T-helper 2 cell treated with Interferon-gamma antibody and Interleukin-4, amounts not matched to agents 5 μg/mL and 100 μg/mL, for 36 hours (primary cell): ENCODE measurements at regions not wholly inside any gene's neighbourhood (a gene's known extent, or its start where the extent isn't known, plus 50 kb on each side); places are given as distances from the start of the nearest gene placed in this dataset.
"Not testable (repeated sequence)": the region's sequence is repeated elsewhere in the genome, so short reads cannot be mapped to it uniquely, and the experiment has no call there.

Source experiments
- DNase-seq: peaks from one replicate; pipeline ENCODE4 v3.0.0; 2021; ENCODE audit warnings: low spot score
- H3K27ac Mint-ChIP-seq: one replicate; pipeline ENCODE4 v1.8.0; 2021; ENCODE audit warnings: mild to moderate bottlenecking, mixed read lengths
- H3K27me3 Mint-ChIP-seq: one replicate; pipeline ENCODE4 v1.8.0; 2021; ENCODE audit warnings: low read depth, mixed read lengths
- H3K36me3 Mint-ChIP-seq: one replicate; pipeline ENCODE4 v1.8.0; 2021; ENCODE audit warnings: low read depth, mixed read lengths
- H3K4me1 Mint-ChIP-seq: one replicate; pipeline ENCODE4 v1.8.0; 2021; ENCODE audit warnings: low read depth, mixed read lengths
- H3K4me3 Mint-ChIP-seq: one replicate; pipeline ENCODE4 v1.8.0; 2022; ENCODE audit warnings: mild to moderate bottlenecking, moderate library complexity, mixed read lengths
- H3K9me3 Mint-ChIP-seq: one replicate; pipeline ENCODE4 v1.8.0; 2021; ENCODE audit warnings: mixed read lengths

GRCh38 chr7:29639886-29640595 lies 76.4 kb downstream of the PRR15 start:
- Mint-ChIP-seq H3K27ac (no peak overlapping the region), H3K4me1 (no peaks in the 10 kb centered on the region), H3K9me3 (no peaks in the 10 kb centered on the region), H3K27me3 (no peaks in the 10 kb centered on the region), H3K4me3 (no peak overlapping the region), H3K36me3 (no peaks in the 10 kb centered on the region)
- no peak for DNase-seq

GRCh38 chr7:29641651-29642050 lies 78.0 kb downstream of the PRR15 start:
- H3K9me3 Mint-ChIP-seq: no peaks in the 10 kb centered on the region
- no peak overlapping the region for H3K27ac Mint-ChIP-seq
- H3K4me1 Mint-ChIP-seq: no peaks in the 10 kb centered on the region
- H3K4me3 Mint-ChIP-seq: no peak overlapping the region
- H3K36me3 Mint-ChIP-seq: no peaks in the 10 kb centered on the region
- no peak for DNase-seq
- no peaks in the 10 kb centered on the region for H3K27me3 Mint-ChIP-seq

- Mint-ChIP-seq H3K4me3 (no peak overlapping the region), H3K36me3 (no peaks in the 10 kb centered on the region), H3K4me1 (no peaks in the 10 kb centered on the region), H3K9me3 (no peaks in the 10 kb centered on the region), H3K27me3 (no peaks in the 10 kb centered on the region), H3K27ac (no peak overlapping the region)
- no peak for DNase-seq
Observed at GRCh38 chr7:29642494-29643155, 79.0 kb downstream of the PRR15 start.

- H3K27ac Mint-ChIP-seq, H3K9me3 Mint-ChIP-seq, H3K4me3 Mint-ChIP-seq, H3K36me3 Mint-ChIP-seq, H3K4me1 Mint-ChIP-seq, H3K27me3 Mint-ChIP-seq, DNase-seq: not testable (repeated sequence)
Observed at GRCh38 chr7:29646116-29646515, 82.5 kb downstream of the PRR15 start.

- no peak for DNase-seq
- Mint-ChIP-seq H3K27ac (no peak overlapping the region), H3K4me3 (no peak overlapping the region), H3K27me3 (no peaks in the 10 kb centered on the region), H3K36me3 (no peaks in the 10 kb centered on the region), H3K4me1 (no peaks in the 10 kb centered on the region), H3K9me3 (no peaks in the 10 kb centered on the region)
Observed at GRCh38 chr7:29647020-29647654, 83.5 kb downstream of the PRR15 start.

- DNase-seq, H3K27ac Mint-ChIP-seq, H3K4me1 Mint-ChIP-seq, H3K27me3 Mint-ChIP-seq, H3K4me3 Mint-ChIP-seq, H3K36me3 Mint-ChIP-seq, H3K9me3 Mint-ChIP-seq: not testable (repeated sequence)
Observed at GRCh38 chr7:29647691-29648210, 84.1 kb downstream of the PRR15 start.

- Mint-ChIP-seq H3K36me3 (no peaks in the 10 kb centered on the region), H3K9me3 (no peaks in the 10 kb centered on the region), H3K27me3 (no peaks in the 10 kb centered on the region), H3K4me1 (no peaks in the 10 kb centered on the region), H3K27ac (no peak overlapping the region), H3K4me3 (no peak overlapping the region)
- DNase-seq: no peak
Observed at GRCh38 chr7:29649028-29649716, 85.5 kb downstream of the PRR15 start.

- H3K27ac Mint-ChIP-seq: no peak overlapping the region
- H3K9me3 Mint-ChIP-seq: no peaks in the 10 kb centered on the region
- H3K4me3 Mint-ChIP-seq: no peak overlapping the region
- DNase-seq: no peak
- H3K4me1 Mint-ChIP-seq: no peaks in the 10 kb centered on the region
- H3K27me3 Mint-ChIP-seq: no peaks in the 10 kb centered on the region
- H3K36me3 Mint-ChIP-seq: no peaks in the 10 kb centered on the region
Observed at GRCh38 chr7:29649876-29650275, 86.2 kb downstream of the PRR15 start.

GRCh38 chr7:29651477-29651876 lies 87.8 kb downstream of the PRR15 start:
- H3K4me3 Mint-ChIP-seq: no peak overlapping the region
- H3K27me3 Mint-ChIP-seq: no peaks in the 10 kb centered on the region
- H3K27ac Mint-ChIP-seq: no peak overlapping the region
- H3K4me1 Mint-ChIP-seq: no peaks in the 10 kb centered on the region
- no peaks in the 10 kb centered on the region for H3K9me3 Mint-ChIP-seq
- H3K36me3 Mint-ChIP-seq: no peaks in the 10 kb centered on the region
- no peak for DNase-seq

GRCh38 chr7:29652556-29652955 lies 88.9 kb downstream of the PRR15 start:
- H3K9me3 Mint-ChIP-seq: no peaks in the 10 kb centered on the region
- H3K4me1 Mint-ChIP-seq: no peaks in the 10 kb centered on the region
- H3K27me3 Mint-ChIP-seq: no peaks in the 10 kb centered on the region
- no peaks in the 10 kb centered on the region for H3K36me3 Mint-ChIP-seq
- no peak for DNase-seq
- no peak overlapping the region for H3K4me3 Mint-ChIP-seq
- H3K27ac Mint-ChIP-seq: no peak overlapping the region

- not testable (repeated sequence) for H3K27me3 Mint-ChIP-seq, H3K27ac Mint-ChIP-seq, H3K4me3 Mint-ChIP-seq, DNase-seq, H3K4me1 Mint-ChIP-seq, H3K9me3 Mint-ChIP-seq, H3K36me3 Mint-ChIP-seq
Observed at GRCh38 chr7:29654340-29654739, 90.7 kb downstream of the PRR15 start.

- Mint-ChIP-seq H3K27me3 (no peaks in the 10 kb centered on the region), H3K4me3 (no peak overlapping the region), H3K27ac (no peak overlapping the region), H3K36me3 (no peaks in the 10 kb centered on the region), H3K4me1 (no peaks in the 10 kb centered on the region), H3K9me3 (no peaks in the 10 kb centered on the region)
- DNase-seq: no peak
Observed at GRCh38 chr7:29657288-29657687, 93.7 kb downstream of the PRR15 start.

GRCh38 chr7:29657856-29658255 lies 94.2 kb downstream of the PRR15 start:
- Mint-ChIP-seq H3K27ac (no peak overlapping the region), H3K4me3 (no peak overlapping the region), H3K36me3 (no peaks in the 10 kb centered on the region), H3K27me3 (no peaks in the 10 kb centered on the region), H3K9me3 (no peaks in the 10 kb centered on the region), H3K4me1 (no peaks in the 10 kb centered on the region)
- no peak for DNase-seq

- DNase-seq, H3K4me1 Mint-ChIP-seq, H3K27me3 Mint-ChIP-seq, H3K36me3 Mint-ChIP-seq, H3K27ac Mint-ChIP-seq, H3K4me3 Mint-ChIP-seq, H3K9me3 Mint-ChIP-seq: not testable (repeated sequence)
Observed at GRCh38 chr7:29659213-29659612, 95.6 kb downstream of the PRR15 start.
